Breast epithelium (tissue), 3 donors: ENCODE measurements at regions not wholly inside any gene's neighbourhood (a gene's known extent, or its start where the extent isn't known, plus 50 kb on each side); places are given as distances from the start of the nearest gene placed in this dataset.

ENCODE experiments used
- CTCF ChIP-seq, 3 donors: fragments of 450-650 bp; IDR thresholded peaks; one replicate each; pipeline ENCODE4 v1.5.1; 2016 to 2017; ENCODE audit warnings: antibody characterized with exemption in 3 of 3, mild to moderate bottlenecking in 3 of 3, moderate library complexity in 3 of 3
- POLR2A ChIP-seq: fragments of 450-650 bp; IDR thresholded peaks from one replicate; pipeline ENCODE4 v1.6.1; 2016; ENCODE audit warnings: antibody characterized with exemption, mild to moderate bottlenecking, moderate library complexity

GRCh38 chr15:39409876-39410530 lies 170.9 kb upstream of the THBS1 start:
- TF ChIP-seq CTCF (IDR thresholded peaks at IDR 0.05) (no peak), POLR2A (no peak)
